B cell (primary cell): ENCODE measurements at regions not wholly inside any gene's neighbourhood (a gene's known extent, or its start where the extent isn't known, plus 50 kb on each side); places are given as distances from the start of the nearest gene placed in this dataset.

Source experiments
- ATAC-seq: fragments of 200-7000 bp; cut with Tn5 transposase; one replicate; pipeline ENCODE4 v1.10.0; 2021; ENCODE audit warnings: low read depth, mild to moderate bottlenecking, moderate number of reproducible peaks, moderate library complexity
- CTCF ChIA-PET: fragments of 350-600 bp; sonication (Branson Sonifier 250); formaldehyde crosslinking; loops from one replicate; lab custom pipeline; 2021; ENCODE audit warnings: antibody characterized with exemption, inconsistent platforms; lab: Charles Lee
- POLR2A ChIA-PET: fragments of 350-600 bp; sonication (Branson Sonifier 250); formaldehyde crosslinking; loops from one replicate; lab custom pipeline; 2021; ENCODE audit warnings: antibody characterized with exemption; lab: Charles Lee
- DNase-seq: peaks from one replicate; pipeline ENCODE4 v3.0.0; 2013
- H2AFZ ChIP-seq: 2 replicates; pipeline ENCODE4 v1.6.1; 2012; ENCODE audit warnings: mild to moderate bottlenecking, low read depth, low read length; ENCODE audit not compliant: insufficient read depth, poor library complexity, severe bottlenecking
- H3K27ac ChIP-seq, 2 donors: 1 replicate in 1 of 2; 2 replicates in 1 of 2; pipeline ENCODE4 v1.5.1; 2012 to 2013; ENCODE audit warnings: low read length in 2 of 2, mild to moderate bottlenecking in 2 of 2, moderate library complexity in 1 of 2
- H3K27me3 ChIP-seq, 4 experiments: fragments of 200-600 bp in 1 of 4; sonication (generic) in 1 of 4; replicated peaks in 1 of 4; 1 replicate in 2 of 4; 2 replicates in 2 of 4; pipeline versions ENCODE4 v1.6.1 to v1.7.0; 2013 to 2016; ENCODE audit warnings: low read length in 3 of 4, mild to moderate bottlenecking in 2 of 4, mixed read lengths in 1 of 4, moderate library complexity in 1 of 4; ENCODE audit not compliant: insufficient read depth in 4 of 4, control insufficient read depth in 3 of 4; ENCODE audit errors: control extremely low read depth in 1 of 4
- H3K36me3 ChIP-seq, 2 experiments: replicated peaks in 1 of 2; 1 replicate in 1 of 2; 2 replicates in 1 of 2; pipeline versions ENCODE4 v1.6.1 to v1.7.1; 2013; ENCODE audit warnings: low read length in 1 of 2; ENCODE audit not compliant: insufficient read depth in 2 of 2, control insufficient read depth in 1 of 2; ENCODE audit errors: control extremely low read depth in 1 of 2, extremely low read depth in 1 of 2
- H3K4me1 ChIP-seq, 2 donors: fragments of 200-600 bp in 1 of 2; sonication (generic) in 1 of 2; 1 replicate in 1 of 2; 2 replicates in 1 of 2; pipeline versions ENCODE4 v1.5.1 to v1.6.1; 2013 to 2017; ENCODE audit warnings: low read length in 2 of 2; ENCODE audit not compliant: control insufficient read depth in 2 of 2, insufficient read depth in 2 of 2
- H3K4me2 ChIP-seq: replicated peaks from 2 replicates; pipeline ENCODE3; 2012; ENCODE audit warnings: mild to moderate bottlenecking, low read depth, low read length; ENCODE audit not compliant: poor library complexity, severe bottlenecking
- H3K4me3 ChIP-seq, 5 experiments: fragments of 200-600 bp in 1 of 5; sonication (generic) in 1 of 5; 1 replicate in 3 of 5; 2 replicates in 2 of 5; pipeline versions ENCODE4 v1.5.1 to v1.7.0; 2011 to 2016; ENCODE audit warnings: low read length in 4 of 5, mild to moderate bottlenecking in 4 of 5, low read depth in 2 of 5, control low read depth in 1 of 5, moderate library complexity in 1 of 5; ENCODE audit not compliant: insufficient read depth in 1 of 5; ENCODE audit errors: control extremely low read depth in 1 of 5, extremely low read depth in 1 of 5
- H3K79me2 ChIP-seq: fragments of 200-600 bp; sonication (generic); one replicate; pipeline ENCODE4 v1.6.0; 2016; ENCODE audit warnings: low read length; ENCODE audit not compliant: control insufficient read depth, insufficient read depth
- H3K9ac ChIP-seq: fragments of 200-600 bp; sonication (generic); 2 replicates; pipeline ENCODE4 v1.6.1; 2017; ENCODE audit warnings: mild to moderate bottlenecking, low read length, moderate library complexity
- H3K9me3 ChIP-seq, 3 donors: one replicate each; pipeline versions ENCODE4 v1.6.1 to v1.7.1; 2013; ENCODE audit warnings: low read length in 2 of 3; ENCODE audit not compliant: control insufficient read depth in 2 of 3, insufficient read depth in 1 of 3; ENCODE audit errors: control extremely low read depth in 1 of 3
- H4K20me1 ChIP-seq: 2 replicates; pipeline ENCODE4 v1.6.0; 2012; ENCODE audit warnings: mild to moderate bottlenecking, low read length; ENCODE audit not compliant: insufficient read depth, control insufficient read depth, poor library complexity, severe bottlenecking
- H3K27ac Mint-ChIP-seq: one replicate; pipeline ENCODE4 v1.8.0; 2021; ENCODE audit warnings: mixed read lengths
- H3K27me3 Mint-ChIP-seq: one replicate; pipeline ENCODE4 v1.8.0; 2021; ENCODE audit warnings: mixed read lengths
- H3K4me1 Mint-ChIP-seq: one replicate; pipeline ENCODE4 v1.8.0; 2021; ENCODE audit warnings: mixed read lengths
- H3K4me3 Mint-ChIP-seq: one replicate; pipeline ENCODE4 v1.8.0; 2021; ENCODE audit warnings: mixed read lengths
- H3K9me3 Mint-ChIP-seq: one replicate; pipeline ENCODE4 v1.8.0; 2022; ENCODE audit warnings: mixed read lengths; ENCODE audit not compliant: insufficient read depth
- CTCF ChIP-seq: fragments of 200-600 bp; IDR thresholded peaks from one replicate; pipeline ENCODE4 v1.8.0; 2022; ENCODE audit warnings: antibody characterized with exemption, mild to moderate bottlenecking
- EZH2 ChIP-seq: IDR thresholded peaks from 2 replicates; pipeline ENCODE4 v1.6.1; 2012; ENCODE audit warnings: borderline replicate concordance, low read depth, mild to moderate bottlenecking, moderate library complexity, low read length; ENCODE audit not compliant: insufficient read depth, poor library complexity, severe bottlenecking
- WGBS: methylation state at CpG from one replicate; pipeline ENCODE4 v1.1.5; 2013; ENCODE audit warnings: missing lambda C conversion rate; ENCODE audit not compliant: insufficient coverage; 5-methylcytosine and 5-hydroxymethylcytosine counted together
- intact Hi-C: fragments of 100-400 bp; cut with micrococcal nuclease; formaldehyde crosslinking; loops from one replicate; pipeline ENCODE4 v1.10.0; 2022

- DNase-seq (no peak), ATAC-seq (no peak)
- Histone ChIP-seq H3K4me2 (no peak overlapping the region), H4K20me1 (no peaks in the 10 kb centered on the region), H3K9me3 (peaks cover 0 to 3% (median 0%) of the 10 kb centered on the region in 3 donors), H2AFZ (no peak overlapping the region), H3K27me3 (no peaks in the 10 kb centered on the region), H3K4me3 (no peak overlapping the region), H3K27ac (no peak overlapping the region), H3K4me1 (no peaks in the 10 kb centered on the region), H3K9ac (no peak overlapping the region), H3K79me2 (no peaks in the 10 kb centered on the region), H3K36me3 (no peaks in the 10 kb centered on the region)
- Mint-ChIP-seq H3K27me3 (peaks cover 5% of the 10 kb centered on the region), H3K4me3 (no peak overlapping the region), H3K27ac (no peak overlapping the region), H3K9me3 (no peaks in the 10 kb centered on the region), H3K4me1 (no peaks in the 10 kb centered on the region)
- intact Hi-C loops, result no loop called here
- ChIA-PET CTCF (no interaction called here), POLR2A (no interaction called here)
- WGBS, result 90% methylated on average over 5 of the region's 6 CpGs
- TF ChIP-seq CTCF (no peak), EZH2 (no peak)
Observed at GRCh38 chr3:69491975-69492374, 106.1 kb upstream of the FRMD4B start.

GRCh38 chr3:69490971-69491370 lies 105.1 kb upstream of the FRMD4B start:
- no peaks in the 10 kb centered on the region for H3K4me1 Mint-ChIP-seq
- ChIA-PET CTCF (no interaction called here), POLR2A (no interaction called here)

More at GRCh38 chr3:69490971-69491370, 105.1 kb upstream of the FRMD4B start:
- H3K9ac ChIP-seq, result no peak overlapping the region
- no peak overlapping the region for H3K27ac ChIP-seq
- TF ChIP-seq CTCF (no peak), EZH2 (no peak)
- no peaks in the 10 kb centered on the region for H4K20me1 ChIP-seq
- H2AFZ ChIP-seq, result no peak overlapping the region
- no peaks in the 10 kb centered on the region for H3K4me1 ChIP-seq
- ATAC-seq (no peak), DNase-seq (no peak)
- no peak overlapping the region for H3K4me3 ChIP-seq
- H3K4me2 ChIP-seq, result no peak overlapping the region
- no peak overlapping the region for H3K27ac Mint-ChIP-seq
- no peak overlapping the region for H3K4me3 Mint-ChIP-seq
- H3K9me3 Mint-ChIP-seq, result no peaks in the 10 kb centered on the region
- no peaks in the 10 kb centered on the region for H3K9me3 ChIP-seq
- peaks cover 11% of the 10 kb centered on the region for H3K27me3 Mint-ChIP-seq
- no peaks in the 10 kb centered on the region for H3K27me3 ChIP-seq
- intact Hi-C loops, result no loop called here
- 92% methylated on average over 2 of the region's 5 CpGs for WGBS
- no peaks in the 10 kb centered on the region for H3K36me3 ChIP-seq
- H3K79me2 ChIP-seq, result no peaks in the 10 kb centered on the region
